ENCODE measurements at regions not wholly inside any gene's neighbourhood (a gene's known extent, or its start where the extent isn't known, plus 50 kb on each side); places are given as distances from the start of the nearest gene placed in this dataset.

DNA sequence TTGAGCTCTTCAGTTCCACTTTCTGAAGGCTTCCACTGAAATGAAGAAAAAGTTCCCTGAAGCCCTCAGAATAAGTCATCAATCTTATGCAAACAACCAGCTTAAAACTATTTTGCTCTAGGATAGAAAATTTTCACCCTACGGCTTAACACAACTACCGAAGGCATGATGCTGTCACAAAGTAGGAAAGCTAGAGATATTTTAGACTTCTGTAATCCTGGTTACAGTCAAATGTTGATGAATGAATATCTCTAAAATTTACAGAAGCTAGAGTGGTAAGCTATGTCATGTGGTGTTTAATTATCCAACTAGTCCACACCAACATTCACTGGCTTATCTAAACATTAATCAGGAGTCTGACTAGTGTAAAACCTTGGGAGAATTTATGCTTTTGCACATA, 197.9 kb downstream of the SUCLA2 start:
- intact Hi-C loops (cut with DNase I): no loop called here
- no peaks in the 10 kb centered on the region for H3K9me3 ChIP-seq
- DNase-seq: no peak
- no peak overlapping the region for H3K4me3 ChIP-seq
- H3K27ac ChIP-seq: no peak overlapping the region
- H3K27me3 ChIP-seq: no peaks in the 10 kb centered on the region
- no peaks in the 10 kb centered on the region for H3K36me3 ChIP-seq
- TF ChIP-seq POLR2A (IDR thresholded peaks at IDR 0.05) (no peak), EP300 (IDR thresholded peaks at IDR 0.05) (no peak), POLR2AphosphoS5 (IDR thresholded peaks at IDR 0.05) (no peak)
- TF ChIP-seq, protein P1, sequence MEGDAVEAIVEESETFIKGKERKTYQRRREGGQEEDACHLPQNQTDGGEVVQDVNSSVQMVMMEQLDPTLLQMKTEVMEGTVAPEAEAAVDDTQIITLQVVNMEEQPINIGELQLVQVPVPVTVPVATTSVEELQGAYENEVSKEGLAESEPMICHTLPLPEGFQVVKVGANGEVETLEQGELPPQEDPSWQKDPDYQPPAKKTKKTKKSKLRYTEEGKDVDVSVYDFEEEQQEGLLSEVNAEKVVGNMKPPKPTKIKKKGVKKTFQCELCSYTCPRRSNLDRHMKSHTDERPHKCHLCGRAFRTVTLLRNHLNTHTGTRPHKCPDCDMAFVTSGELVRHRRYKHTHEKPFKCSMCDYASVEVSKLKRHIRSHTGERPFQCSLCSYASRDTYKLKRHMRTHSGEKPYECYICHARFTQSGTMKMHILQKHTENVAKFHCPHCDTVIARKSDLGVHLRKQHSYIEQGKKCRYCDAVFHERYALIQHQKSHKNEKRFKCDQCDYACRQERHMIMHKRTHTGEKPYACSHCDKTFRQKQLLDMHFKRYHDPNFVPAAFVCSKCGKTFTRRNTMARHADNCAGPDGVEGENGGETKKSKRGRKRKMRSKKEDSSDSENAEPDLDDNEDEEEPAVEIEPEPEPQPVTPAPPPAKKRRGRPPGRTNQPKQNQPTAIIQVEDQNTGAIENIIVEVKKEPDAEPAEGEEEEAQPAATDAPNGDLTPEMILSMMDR (IDR thresholded peaks at IDR 0.05): no peak
- 84 to 90% methylated on average over 2 of the region's 2 CpGs for WGBS, 2 donors
- no peaks in the 10 kb centered on the region for H3K4me1 ChIP-seq

DNA sequence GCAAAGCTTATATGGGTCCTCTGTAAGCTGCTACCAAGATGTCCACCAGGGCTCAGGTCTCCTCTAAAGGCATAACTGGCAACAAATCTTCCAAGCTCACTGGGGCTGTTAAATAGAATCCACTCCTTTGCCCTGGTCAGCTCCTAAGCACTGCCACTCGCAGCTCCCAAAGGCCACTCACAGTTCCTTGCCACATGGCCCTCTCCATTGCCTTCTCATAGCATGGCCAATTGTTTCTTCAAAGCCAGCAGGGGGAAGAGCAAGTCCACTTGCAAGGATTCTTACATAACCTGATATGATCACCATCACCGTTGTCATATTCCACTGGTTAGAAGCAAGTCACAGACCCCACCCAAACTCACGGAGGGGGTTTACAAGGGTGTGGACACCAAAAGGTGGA, 199.5 kb downstream of the SUCLA2 start:
- DNase-seq: no peak
- no peaks in the 10 kb centered on the region for H3K36me3 ChIP-seq
- no peaks in the 10 kb centered on the region for H3K9me3 ChIP-seq
- intact Hi-C loops (cut with DNase I): no loop called here
- H3K4me1 ChIP-seq: no peaks in the 10 kb centered on the region
- H3K27ac ChIP-seq: no peak overlapping the region
- 89 to 95% methylated on average over 3 of the region's 3 CpGs for WGBS, 2 donors
- TF ChIP-seq EP300 (IDR thresholded peaks at IDR 0.05) (no peak), POLR2A (IDR thresholded peaks at IDR 0.05) (no peak), POLR2AphosphoS5 (IDR thresholded peaks at IDR 0.05) (no peak)
- TF ChIP-seq, protein P1 (IDR thresholded peaks at IDR 0.05): no peak
- H3K4me3 ChIP-seq: no peak overlapping the region
- no peaks in the 10 kb centered on the region for H3K27me3 ChIP-seq

DNA sequence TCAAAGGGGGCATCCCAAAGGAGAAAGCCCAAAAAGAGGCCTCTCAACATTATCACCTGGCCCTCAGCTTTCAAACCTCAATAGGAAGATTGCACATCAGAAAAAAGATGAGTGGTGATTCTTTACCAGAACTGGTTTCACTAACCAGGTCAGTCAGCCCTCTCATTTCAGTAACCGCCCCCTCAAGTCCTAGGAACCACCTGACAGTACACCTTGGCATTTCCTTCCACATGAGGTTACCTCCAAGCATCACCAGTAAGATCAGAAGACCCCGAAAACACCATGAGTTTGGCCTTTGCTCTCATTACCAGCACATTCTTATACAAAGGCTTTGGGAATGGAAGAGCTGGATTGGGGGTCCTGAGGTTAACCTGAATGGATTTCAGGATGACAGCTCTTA, 200.5 kb downstream of the SUCLA2 start:
- TF ChIP-seq EP300 (IDR thresholded peaks at IDR 0.05) (no peak), POLR2AphosphoS5 (IDR thresholded peaks at IDR 0.05) (no peak), POLR2A (IDR thresholded peaks at IDR 0.05) (no peak)
- TF ChIP-seq, protein P1 (IDR thresholded peaks at IDR 0.05): no peak
- H3K36me3 ChIP-seq: no peaks in the 10 kb centered on the region
- H3K9me3 ChIP-seq: no peaks in the 10 kb centered on the region
- 78 to 90% methylated on average over 2 of the region's 2 CpGs for WGBS, 2 donors
- no peak overlapping the region for H3K27ac ChIP-seq
- H3K27me3 ChIP-seq: no peaks in the 10 kb centered on the region
- H3K4me1 ChIP-seq: no peaks in the 10 kb centered on the region
- intact Hi-C loops (cut with DNase I): no loop called here
- H3K4me3 ChIP-seq: no peak overlapping the region
- no peak for DNase-seq

GRCh38 chr13:47798906-47799305, 202.2 kb downstream of the SUCLA2 start:
- intact Hi-C loops (cut with DNase I): no loop called here
- no peaks in the 10 kb centered on the region for H3K9me3 ChIP-seq
- H3K27ac ChIP-seq: no peak overlapping the region
- no peaks in the 10 kb centered on the region for H3K36me3 ChIP-seq
- H3K27me3 ChIP-seq: no peaks in the 10 kb centered on the region
- H3K4me1 ChIP-seq: no peaks in the 10 kb centered on the region
- no peak for DNase-seq
- TF ChIP-seq EP300 (IDR thresholded peaks at IDR 0.05): no peak
- TF ChIP-seq POLR2A (IDR thresholded peaks at IDR 0.05): no peak
- TF ChIP-seq, protein P1 (IDR thresholded peaks at IDR 0.05): no peak
- TF ChIP-seq POLR2AphosphoS5 (IDR thresholded peaks at IDR 0.05): no peak
- H3K4me3 ChIP-seq: no peak overlapping the region

- 75 to 88% methylated on average over 6 of the region's 6 CpGs for WGBS, 2 donors
- H3K4me3 ChIP-seq: no peak overlapping the region
- intact Hi-C loops (cut with DNase I): no loop called here
- DNase-seq: no peak
- no peaks in the 10 kb centered on the region for H3K4me1 ChIP-seq
- no peaks in the 10 kb centered on the region for H3K36me3 ChIP-seq
- TF ChIP-seq, protein P1 (IDR thresholded peaks at IDR 0.05): no peak
- TF ChIP-seq EP300 (IDR thresholded peaks at IDR 0.05): no peak
- TF ChIP-seq POLR2AphosphoS5 (IDR thresholded peaks at IDR 0.05): no peak
- TF ChIP-seq POLR2A (IDR thresholded peaks at IDR 0.05): no peak
- H3K9me3 ChIP-seq: no peaks in the 10 kb centered on the region
- no peak overlapping the region for H3K27ac ChIP-seq
- no peaks in the 10 kb centered on the region for H3K27me3 ChIP-seq
Observed at GRCh38 chr13:47798194-47798593, 202.9 kb downstream of the SUCLA2 start.

All from sigmoid colon (tissue), 6 donors.